Midbrain (tissue), 1 donor: ENCODE measurements at regions not wholly inside any gene's neighbourhood (a gene's known extent, or its start where the extent isn't known, plus 50 kb on each side); places are given as distances from the start of the nearest gene placed in this dataset.
"Not testable (repeated sequence)": the region's sequence is repeated elsewhere in the genome, so short reads cannot be mapped to it uniquely, and the experiment has no call there.

Experiments
- DNase-seq: peaks from one replicate; lab custom pipeline; 2025; lab: John Stamatoyannopoulos, UW

DNA sequence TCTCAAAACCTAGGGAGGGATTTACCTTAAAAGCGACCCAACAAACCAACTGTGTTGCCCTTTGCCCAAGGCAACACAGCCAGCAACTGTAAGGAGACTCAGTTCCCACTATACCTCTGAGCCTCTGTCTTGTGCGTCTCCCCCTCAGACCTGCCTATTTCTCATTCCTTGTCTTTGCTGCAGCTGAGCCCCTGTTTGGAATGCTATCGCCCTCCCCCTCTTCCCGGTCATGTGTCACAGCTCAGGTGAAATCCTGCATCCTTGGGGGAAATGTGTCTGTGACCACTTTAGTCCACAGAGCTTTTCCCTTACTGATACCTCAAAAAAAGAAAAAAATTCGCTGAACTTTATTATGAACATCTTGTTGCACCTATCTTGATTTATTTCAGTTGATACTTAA, 52.0 kb upstream of the LRIG1 start:
- DNase-seq: no peak

DNA sequence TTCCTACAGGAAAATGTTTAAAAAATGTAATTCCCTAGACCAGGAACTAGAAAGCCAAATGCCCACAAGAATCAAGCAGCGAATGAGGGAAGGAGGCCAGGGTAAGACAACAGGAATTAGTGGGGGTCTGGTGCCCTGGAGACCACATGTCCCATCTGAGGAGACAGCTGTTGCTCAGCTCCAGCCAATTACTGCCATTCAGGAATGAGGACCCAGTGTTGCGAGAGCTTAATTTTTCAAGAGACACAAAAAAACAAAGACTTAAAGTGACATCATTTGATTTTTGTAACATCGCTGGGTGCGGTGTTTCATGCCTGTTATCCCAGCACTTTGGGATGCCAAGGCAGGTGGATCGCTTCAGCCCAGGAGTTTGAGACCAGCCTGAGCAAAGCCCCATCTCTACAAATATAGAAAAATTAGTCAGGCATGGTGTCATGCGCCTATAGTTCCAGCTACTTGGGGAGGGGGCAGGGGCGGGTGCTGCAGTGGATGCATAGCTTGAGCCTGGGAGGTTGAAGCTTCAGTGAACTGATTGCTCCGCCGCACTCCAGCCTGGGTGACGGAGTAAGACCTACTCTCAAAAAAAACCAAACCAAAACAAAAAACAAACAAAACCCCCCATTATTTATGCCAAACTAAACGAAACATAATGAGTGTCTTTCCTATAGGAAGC, 52.8 kb upstream of the LRIG1 start:
- no peak for DNase-seq

DNA sequence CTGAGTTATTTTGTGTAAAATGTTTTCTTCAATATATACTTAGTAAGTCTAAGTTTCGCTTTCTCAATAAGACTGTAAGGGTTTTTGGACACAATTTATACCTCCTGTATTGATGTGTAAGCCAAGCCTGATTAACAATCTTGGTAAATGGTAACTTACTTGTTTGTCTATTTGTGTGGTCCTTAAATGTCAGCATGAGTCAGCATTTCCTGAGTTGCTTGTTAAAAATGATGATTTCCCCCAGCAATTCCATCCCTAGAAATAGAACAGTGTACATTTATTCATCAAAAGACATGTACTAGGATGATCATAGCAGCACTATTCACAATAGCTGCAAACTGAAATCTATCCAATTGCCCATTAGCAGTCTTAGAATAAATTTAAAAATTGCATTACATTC, 53.4 kb upstream of the LRIG1 start:
- no peak for DNase-seq

- no peak for DNase-seq
Measured at GRCh38 chr3:66555214-66555844, 54.5 kb upstream of the LRIG1 start.

DNA sequence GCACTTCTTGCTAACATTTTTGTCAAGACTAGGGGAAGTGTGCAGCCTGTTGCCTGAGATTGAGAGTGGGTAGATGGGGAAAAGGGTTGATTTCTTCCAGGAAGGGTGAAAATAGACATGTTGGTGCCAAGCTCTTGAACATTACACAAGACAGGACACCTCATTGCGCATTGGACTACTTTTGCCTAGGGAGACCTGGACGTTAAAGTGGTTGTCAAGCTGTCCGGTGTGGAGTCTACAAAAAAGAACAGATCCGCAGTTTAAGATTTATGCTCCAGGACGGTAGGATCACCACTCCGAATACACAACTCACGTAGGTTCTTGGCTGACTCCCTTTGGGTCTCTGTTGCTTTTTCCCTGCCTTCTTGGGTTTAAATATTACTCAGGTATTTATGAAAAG, 56.3 kb upstream of the LRIG1 start:
- no peak for DNase-seq

GRCh38 chr3:66559924-66560323, 59.1 kb upstream of the LRIG1 start:
- DNase-seq: not testable (repeated sequence)

DNA sequence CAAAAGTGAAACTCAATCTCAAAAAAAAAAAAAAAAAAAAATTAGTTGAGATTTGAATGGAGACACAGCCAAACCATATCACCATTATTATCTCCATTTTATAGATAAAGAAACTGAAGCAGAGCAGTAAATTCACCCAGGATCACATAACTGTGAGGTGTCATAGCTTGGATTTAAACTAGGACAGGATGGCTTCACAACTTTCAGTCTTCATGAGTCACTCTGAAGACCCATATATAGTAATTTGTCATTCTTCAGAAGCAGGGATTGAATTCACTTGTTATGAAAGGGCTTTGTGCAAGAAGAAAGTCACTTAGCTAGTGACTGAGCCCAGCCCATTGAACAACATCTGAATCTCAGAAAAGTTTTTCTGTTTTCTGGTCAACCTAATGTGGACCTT, 60.5 kb upstream of the LRIG1 start:
- DNase-seq: no peak

DNA sequence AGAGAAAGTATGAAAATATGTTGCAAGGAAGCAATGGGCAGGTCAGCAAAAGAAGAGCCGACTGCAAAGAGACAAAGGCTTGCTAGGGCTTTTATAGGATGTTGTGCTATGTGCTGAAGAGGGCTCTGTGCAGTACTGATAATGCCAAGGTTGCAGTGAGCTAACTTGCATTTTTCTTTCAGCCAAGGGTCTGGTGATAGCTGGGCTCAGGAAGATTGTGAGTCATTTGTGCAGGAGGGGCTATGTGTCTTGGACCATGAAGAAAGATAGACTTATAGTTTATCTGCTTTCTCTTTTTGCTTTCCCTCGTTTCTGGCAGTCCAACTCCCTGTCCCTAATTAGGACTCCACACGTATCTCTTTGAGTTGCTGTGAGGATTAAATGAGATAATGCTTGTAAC, 64.5 kb upstream of the LRIG1 start:
- no peak for DNase-seq

DNA sequence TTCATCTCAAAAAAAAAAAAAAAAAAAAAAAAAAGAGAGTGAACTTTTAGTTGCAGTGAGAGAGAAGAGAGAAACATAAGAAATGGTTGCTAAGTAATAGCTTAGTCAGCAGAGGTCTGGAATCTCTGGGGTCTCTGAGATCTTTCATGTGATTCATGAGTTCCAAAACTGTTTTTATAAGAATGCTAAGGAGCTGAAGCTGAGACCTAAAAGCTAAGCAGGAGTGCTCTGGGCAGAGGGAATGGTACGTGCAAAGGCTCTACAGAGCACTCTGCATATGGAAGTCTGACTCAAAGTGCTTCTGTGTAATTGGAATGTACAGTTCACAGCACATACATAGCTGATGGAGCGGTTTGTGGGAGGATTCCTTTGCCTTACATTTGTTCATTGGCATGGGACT, 66.3 kb upstream of the LRIG1 start:
- DNase-seq: no peak

DNA sequence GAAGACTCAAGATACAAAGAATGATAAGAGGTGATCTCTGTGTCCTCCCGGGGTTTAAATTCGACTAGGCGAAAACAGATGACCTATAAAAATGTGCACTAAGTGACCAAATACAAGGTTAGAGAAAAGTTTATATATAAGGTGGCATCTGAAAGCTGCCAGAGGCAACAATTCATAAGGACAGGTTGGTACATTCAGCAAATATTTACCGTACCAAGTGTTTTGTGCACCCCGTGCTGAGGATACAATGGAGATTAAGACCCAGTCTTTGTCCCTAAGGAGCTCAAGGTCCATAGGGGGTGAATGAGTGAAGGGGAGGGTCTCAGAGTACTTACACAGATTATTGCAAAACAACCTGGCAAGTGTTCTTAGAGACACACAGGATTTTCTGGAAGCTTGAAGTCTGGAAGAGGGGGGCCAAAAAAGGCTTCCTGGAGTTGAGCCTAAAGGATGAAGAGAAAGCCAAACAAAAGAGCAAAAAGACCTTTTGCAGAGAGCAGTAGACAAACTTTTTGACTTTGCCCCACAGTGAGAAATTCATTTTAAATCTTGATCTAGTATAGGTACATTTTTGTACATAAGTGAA, 71.4 kb upstream of the LRIG1 start:
- peak; percentile 8 for DNase-seq

DNA sequence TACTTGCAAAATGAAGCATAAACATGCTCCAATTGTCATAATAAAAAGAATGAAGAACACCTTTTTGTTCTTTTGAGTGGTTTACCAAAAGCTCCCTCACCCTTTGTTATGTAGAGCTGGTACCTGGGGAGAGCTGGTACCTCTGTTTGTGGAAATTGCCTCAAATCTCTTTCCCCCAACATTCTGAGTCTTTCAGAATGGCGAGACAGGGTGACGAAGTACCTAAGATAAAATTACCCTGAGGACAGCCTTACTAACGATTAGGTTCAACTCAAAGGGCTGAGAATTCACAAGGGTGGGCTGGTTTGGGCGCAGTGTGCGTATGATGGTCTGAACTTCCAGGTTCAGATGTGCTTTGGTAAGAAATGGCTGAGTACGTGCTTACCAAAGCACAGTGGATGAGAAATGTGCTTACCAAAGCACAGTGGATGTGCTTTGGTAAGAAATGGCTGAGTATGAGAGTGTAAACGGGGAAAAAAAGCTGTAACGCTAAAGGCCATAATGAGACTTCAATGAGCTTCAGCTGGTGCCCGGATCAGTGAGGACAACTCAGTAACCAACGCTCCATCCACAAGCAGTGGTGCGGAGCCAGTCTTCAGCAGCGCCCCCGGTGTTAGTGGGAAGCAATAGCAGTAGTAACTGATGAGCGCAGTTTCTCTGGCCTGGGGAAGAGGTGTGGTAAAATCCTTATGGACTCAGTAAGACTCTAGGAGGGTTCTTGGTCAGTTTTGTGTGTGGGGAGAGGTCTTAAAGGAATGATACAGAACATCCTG, 72.3 kb upstream of the LRIG1 start:
- no peak for DNase-seq

DNA sequence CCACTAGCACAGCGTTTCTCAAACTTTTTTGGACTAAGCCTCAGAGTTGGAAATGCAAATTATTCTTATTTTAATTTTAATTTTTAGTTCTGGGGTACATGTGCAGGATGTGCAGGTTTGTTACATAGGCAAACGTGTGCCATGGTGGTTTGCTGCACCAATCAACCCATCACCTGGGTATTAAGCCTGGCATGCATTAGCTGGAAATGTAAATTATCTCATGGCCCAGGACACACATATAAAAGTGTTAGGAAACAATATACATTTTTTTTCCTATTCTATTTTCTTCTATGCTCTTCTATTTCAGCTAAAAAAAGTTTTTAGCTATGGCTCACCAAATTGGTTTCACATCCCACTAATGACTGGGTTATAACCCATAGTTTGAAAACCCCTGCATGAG, 73.3 kb upstream of the LRIG1 start:
- DNase-seq: no peak

GRCh38 chr3:66577426-66578203, 76.8 kb upstream of the LRIG1 start:
- DNase-seq: peak; percentile 19

DNA sequence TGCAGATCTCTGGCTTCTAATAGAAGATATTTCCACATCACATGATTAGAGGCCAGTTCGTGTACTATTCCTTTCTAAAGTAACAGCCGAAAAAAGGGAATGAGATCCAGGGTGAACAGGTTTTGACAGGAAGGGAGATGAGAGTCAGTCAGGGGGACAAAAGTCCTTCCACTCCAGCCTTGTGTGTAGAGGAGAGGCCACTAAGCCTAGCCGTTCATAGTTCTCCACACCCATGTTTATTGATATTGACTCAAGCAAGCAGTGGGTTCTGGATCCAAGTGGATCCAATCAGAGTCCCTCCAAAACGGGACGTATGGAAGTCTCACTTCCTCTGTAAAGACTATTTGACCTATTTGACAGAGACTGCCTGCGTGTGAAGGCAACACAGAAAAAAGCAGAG, 80.4 kb upstream of the LRIG1 start:
- DNase-seq: no peak

DNA sequence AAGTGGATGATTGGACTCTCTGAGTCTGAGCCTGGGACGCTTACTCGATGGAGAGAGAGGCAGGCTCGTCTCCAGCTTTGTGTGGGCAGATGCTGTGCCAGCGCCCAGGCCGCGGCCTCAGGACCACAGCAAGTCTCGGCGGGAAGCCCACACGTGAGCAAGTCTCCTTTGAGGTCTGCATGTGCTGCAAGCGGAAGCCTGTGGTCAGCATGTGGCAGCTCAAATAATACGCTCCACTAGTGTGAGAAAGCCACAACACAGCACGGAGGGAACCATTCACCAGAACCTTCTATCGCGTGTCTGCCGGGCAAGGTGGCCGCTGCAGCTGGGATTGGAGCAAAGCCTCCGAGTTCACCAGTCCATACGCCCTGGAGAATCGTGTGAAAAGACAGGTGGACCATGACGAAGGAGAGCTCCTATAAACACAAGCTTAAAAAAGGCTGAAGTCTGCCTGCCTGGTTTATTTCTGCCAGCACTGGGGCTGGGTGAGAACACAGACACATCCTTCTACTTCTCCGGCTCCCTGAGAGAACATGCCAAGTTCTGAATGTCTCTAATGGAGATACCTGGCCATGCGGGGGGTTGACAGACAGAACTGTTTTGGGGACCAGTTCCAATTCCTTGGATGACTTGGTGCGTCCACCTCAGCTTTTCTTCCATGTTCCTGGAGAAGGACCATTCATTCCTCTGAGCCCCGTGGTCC, 82.0 kb upstream of the LRIG1 start:
- DNase-seq: no peak

DNA sequence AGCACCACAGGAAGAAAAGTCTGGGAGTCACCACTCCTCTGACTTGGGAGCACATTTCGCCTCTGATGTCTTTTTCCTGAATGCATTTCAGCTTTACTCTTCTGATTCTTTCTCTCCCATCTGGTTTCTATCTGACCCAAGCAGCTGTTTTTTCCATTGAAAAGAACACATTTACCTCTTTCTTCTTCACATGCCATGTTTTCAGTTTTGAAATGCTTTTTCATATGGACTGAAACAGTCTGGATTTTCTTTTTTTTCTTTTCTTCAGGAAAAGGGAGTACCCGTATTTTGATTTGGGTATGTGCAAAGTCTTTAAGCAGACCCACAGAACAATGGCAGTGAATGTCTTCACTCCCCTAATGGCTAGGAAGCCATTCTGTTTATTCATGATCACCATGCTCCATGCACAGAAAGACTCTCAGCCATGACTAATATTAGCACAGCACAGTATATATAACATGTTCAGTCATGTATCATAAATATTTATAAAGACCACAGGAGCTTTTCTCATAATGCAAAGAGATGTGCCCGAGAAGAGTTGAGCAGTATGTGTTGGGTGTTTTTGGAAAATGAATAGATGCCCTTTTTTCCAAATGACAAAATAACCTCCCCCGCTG, 82.7 kb upstream of the LRIG1 start:
- no peak for DNase-seq

DNA sequence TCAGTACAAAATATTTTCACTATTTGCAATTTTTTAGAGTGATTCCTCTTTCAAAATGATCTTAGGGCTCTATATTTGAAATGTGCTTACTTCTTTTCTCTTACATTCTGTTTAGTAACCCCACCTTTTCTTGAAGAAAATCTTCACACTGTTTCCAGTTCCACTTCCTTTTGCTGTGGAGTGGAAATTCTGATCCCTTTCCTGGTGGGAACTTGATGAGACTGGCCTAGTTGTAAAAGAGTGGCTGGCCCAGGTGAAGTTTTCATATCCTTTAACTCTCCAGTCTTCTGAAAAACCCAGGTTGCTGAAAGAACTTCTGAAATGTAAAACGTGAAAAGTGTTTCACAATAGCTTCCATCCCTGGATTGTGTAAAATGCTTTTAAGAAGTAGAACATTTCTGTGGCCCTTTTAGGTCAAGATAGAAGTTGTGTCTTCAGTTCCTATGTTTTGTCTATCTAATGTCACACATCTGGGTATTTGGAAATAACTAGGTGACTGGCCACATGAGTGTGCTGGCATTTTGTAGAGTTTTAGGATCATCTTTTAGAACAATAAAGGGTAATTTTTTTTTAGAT, 84.8 kb upstream of the LRIG1 start:
- no peak for DNase-seq

DNA sequence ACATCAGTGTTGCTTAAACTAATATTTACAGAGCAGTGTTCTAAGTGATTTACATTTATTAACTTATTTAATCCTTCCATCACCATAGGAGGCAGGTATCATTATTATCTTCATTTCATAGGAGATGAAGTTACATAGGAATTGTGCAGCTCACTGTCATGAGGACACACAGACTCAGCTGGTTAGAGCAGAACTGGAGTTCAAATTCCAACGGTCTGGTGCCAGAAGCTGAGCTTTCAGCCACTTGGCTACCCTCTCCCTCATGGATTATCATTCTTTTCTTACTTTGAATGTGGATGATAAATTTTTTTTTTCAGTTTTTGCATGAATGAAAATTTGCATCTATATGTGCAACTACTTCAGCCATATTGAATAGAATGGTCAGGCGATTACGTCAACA, 86.0 kb upstream of the LRIG1 start:
- DNase-seq: no peak

DNA sequence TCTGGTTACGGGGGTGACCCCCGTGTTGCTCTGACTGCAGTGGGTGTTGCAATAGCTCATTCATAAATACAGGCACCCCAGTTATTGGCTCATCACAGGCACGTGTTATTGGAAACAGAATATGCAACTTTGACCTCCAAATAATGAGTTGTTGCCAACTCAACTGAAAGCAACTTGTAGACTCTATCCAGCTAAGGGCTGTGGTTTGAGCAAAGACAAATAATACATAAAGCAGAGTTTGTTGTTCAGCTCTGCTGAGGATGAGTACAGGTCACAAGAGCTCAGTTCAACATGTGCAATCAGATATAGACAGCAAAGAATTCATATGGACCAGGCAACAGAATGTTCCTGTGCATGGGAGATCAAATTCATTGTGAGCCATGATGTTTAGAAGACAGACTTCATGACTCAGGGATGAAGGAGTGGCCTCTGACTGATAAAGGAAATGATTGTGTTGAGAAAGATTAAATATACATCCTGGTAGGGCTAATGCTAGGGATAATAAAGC, 87.6 kb upstream of the LRIG1 start:
- no peak for DNase-seq

DNA sequence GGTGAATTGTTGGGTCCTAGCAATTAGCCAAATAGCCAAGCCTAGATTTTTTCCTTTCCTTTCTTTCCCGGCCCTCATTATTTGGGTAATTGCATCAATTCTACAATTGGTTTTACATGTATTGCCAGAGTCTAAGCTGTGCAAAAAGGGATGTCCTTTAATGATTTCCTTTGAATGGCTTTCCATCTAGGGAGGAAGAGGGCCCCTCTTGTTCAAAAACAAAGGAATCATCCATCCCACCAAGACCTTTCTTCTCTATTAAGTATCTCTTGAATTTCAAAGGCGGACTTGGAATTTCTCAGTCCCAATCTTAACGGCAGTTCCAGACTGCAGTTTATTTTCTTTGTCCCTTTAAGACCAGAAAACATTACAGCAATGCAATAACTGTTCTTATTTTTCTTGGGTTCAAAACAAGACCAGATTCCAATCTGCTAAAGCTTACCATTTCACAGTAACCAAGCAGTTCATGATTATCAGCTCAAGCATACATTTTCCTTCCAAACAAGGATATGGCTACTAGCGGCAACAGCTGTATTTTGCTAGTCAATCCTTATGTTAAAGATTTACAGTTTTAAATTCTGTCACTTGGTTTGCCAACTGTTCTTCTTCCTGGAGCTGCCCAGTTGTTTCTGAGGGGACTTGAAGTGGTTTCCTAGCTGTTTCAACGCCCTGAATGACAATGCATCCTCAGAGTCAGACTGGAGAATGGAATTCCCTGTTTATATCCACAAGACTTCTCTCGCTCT, 91.4 kb upstream of the LRIG1 start:
- DNase-seq: no peak
